ENCODE measurements at regions not wholly inside any gene's neighbourhood (a gene's known extent, or its start where the extent isn't known, plus 50 kb on each side); places are given as distances from the start of the nearest gene placed in this dataset.

- H3K36me3 ChIP-seq (ENCODE audit: low read depth, missing control alignments), result no peaks in the 10 kb centered on the region
- no peak for DNase-seq
- no peaks in the 10 kb centered on the region for H3K9me3 ChIP-seq
- H3K4me1 ChIP-seq, result no peaks in the 10 kb centered on the region
- no peaks in the 10 kb centered on the region for H3K27me3 ChIP-seq
- no peak overlapping the region for H3K27ac ChIP-seq
- TF ChIP-seq CTCF (IDR thresholded peaks at IDR 0.05), result no peak
- no peak for TF ChIP-seq POLR2A (IDR thresholded peaks at IDR 0.05)
- no peak overlapping the region for H3K4me3 ChIP-seq
- intact Hi-C loops (cut with DNase I; ENCODE audit: low total_unique reads), result no loop called here
Measured at GRCh38 chr7:85567983-85568382, 381.1 kb upstream of the SEMA3D start.

- no peaks in the 10 kb centered on the region for H3K9me3 ChIP-seq
- intact Hi-C loops (cut with DNase I; ENCODE audit: low total_unique reads), result no loop called here
- H3K27me3 ChIP-seq, result no peaks in the 10 kb centered on the region
- no peaks in the 10 kb centered on the region for H3K36me3 ChIP-seq (ENCODE audit: low read depth, missing control alignments)
- TF ChIP-seq POLR2A (IDR thresholded peaks at IDR 0.05), result no peak
- no peak for TF ChIP-seq CTCF (IDR thresholded peaks at IDR 0.05)
- DNase-seq, result no peak
- H3K4me3 ChIP-seq, result no peak overlapping the region
- H3K4me1 ChIP-seq, result no peaks in the 10 kb centered on the region
- 80 to 83% methylated on average over 14 of the region's 14 CpGs for WGBS, 2 donors
- H3K27ac ChIP-seq, result no peak overlapping the region
Measured at GRCh38 chr7:85566095-85566794, 379.4 kb upstream of the SEMA3D start.

- intact Hi-C loops (cut with DNase I; ENCODE audit: low total_unique reads), result no loop called here
- Histone ChIP-seq H3K36me3 (ENCODE audit: low read depth, missing control alignments) (no peaks in the 10 kb centered on the region), H3K4me3 (no peak overlapping the region), H3K9me3 (no peaks in the 10 kb centered on the region), H3K27ac (no peak overlapping the region), H3K27me3 (no peaks in the 10 kb centered on the region), H3K4me1 (no peaks in the 10 kb centered on the region)
- TF ChIP-seq CTCF (IDR thresholded peaks at IDR 0.05) (no peak), POLR2A (IDR thresholded peaks at IDR 0.05) (no peak)
- DNase-seq, result no peak
Measured at GRCh38 chr7:85565276-85565675, 378.4 kb upstream of the SEMA3D start.

DNA sequence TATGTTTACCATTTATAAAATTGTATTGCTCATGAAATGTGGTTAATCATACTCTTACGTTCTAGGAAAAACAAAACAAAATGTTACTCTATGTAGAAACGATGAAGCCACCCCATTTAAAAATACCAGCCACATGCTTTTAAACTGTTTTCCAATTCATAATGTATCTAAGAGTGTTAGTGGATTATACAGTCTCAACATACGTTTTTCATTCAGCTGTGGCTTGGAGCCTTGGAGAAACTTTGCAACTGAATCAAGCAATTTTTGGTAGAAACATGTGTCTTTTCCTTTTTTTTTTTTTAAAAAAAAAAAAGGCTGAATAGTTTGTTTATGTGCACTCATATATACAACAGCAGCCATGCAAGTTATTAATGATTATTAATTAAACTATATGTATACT, 378.0 kb upstream of the SEMA3D start:
- intact Hi-C loops (cut with DNase I; ENCODE audit: low total_unique reads), result no loop called here
- Histone ChIP-seq H3K27ac (no peak overlapping the region), H3K27me3 (no peaks in the 10 kb centered on the region), H3K9me3 (no peaks in the 10 kb centered on the region), H3K4me3 (no peak overlapping the region), H3K36me3 (ENCODE audit: low read depth, missing control alignments) (no peaks in the 10 kb centered on the region), H3K4me1 (no peaks in the 10 kb centered on the region)
- DNase-seq, result no peak
- WGBS, 2 donors, result 69 to 76% methylated on average over 3 of the region's 3 CpGs
- TF ChIP-seq POLR2A (IDR thresholded peaks at IDR 0.05) (no peak), CTCF (IDR thresholded peaks at IDR 0.05) (no peak)

GRCh38 chr7:85561706-85562105, 374.9 kb upstream of the SEMA3D start:
- Histone ChIP-seq H3K4me3 (no peak overlapping the region), H3K9me3 (no peaks in the 10 kb centered on the region), H3K36me3 (ENCODE audit: low read depth, missing control alignments) (no peaks in the 10 kb centered on the region), H3K4me1 (no peaks in the 10 kb centered on the region), H3K27ac (no peak overlapping the region), H3K27me3 (no peaks in the 10 kb centered on the region)
- TF ChIP-seq POLR2A (IDR thresholded peaks at IDR 0.05) (no peak), CTCF (IDR thresholded peaks at IDR 0.05) (no peak)
- no peak for DNase-seq
- intact Hi-C loops (cut with DNase I; ENCODE audit: low total_unique reads), result no loop called here
